ENCODE measurements at regions not wholly inside any gene's neighbourhood (a gene's known extent, or its start where the extent isn't known, plus 50 kb on each side); places are given as distances from the start of the nearest gene placed in this dataset.

DNA sequence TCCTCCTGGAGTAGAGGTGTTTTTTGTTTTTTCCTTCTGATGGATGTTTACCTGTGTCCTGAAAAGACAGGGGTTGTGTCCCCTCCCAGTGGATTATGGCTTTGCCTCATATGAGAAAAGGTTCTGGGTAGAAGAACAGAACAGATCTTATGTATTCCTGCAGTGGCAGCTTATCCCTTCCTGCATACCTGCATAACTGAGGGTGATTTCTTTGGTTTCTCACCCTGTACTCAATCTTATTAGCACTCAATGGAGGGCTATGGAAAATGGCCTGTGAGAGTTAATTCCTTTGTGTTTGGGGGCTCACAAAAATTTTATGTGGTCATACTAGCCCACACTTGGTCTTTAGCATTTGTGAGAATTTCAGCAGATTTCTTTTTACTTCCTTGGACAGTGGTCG is 482.0 kb upstream of the ONECUT1 start:
- Histone ChIP-seq H3K4me1 (ENCODE audit: insufficient read depth, low read length) (no peaks in the 10 kb centered on the region), H3K36me3 (ENCODE audit: insufficient read depth, low read length) (no peaks in the 10 kb centered on the region), H3K9me3 (ENCODE audit: low read length) (no peaks in the 10 kb centered on the region), H3K4me3 (ENCODE audit: low read length) (no peak overlapping the region), H3K27ac (ENCODE audit: low read depth, low read length) (no peak overlapping the region), H3K27me3 (ENCODE audit: insufficient read depth, low read length, poor library complexity, severe bottlenecking) (no peaks in the 10 kb centered on the region)
- ChIA-PET POLR2A (no interaction called here), CTCF (no interaction called here)
- Mint-ChIP-seq H3K27me3 (no peaks in the 10 kb centered on the region), H3K27ac (no peak overlapping the region), H3K36me3 (no peaks in the 10 kb centered on the region), H3K4me1 (no peaks in the 10 kb centered on the region), H3K4me3 (no peak overlapping the region), H3K9me3 (peaks cover 0 to 7% (median 4%) of the 10 kb centered on the region in 5 donors)
- DNase-seq: no peak

DNA sequence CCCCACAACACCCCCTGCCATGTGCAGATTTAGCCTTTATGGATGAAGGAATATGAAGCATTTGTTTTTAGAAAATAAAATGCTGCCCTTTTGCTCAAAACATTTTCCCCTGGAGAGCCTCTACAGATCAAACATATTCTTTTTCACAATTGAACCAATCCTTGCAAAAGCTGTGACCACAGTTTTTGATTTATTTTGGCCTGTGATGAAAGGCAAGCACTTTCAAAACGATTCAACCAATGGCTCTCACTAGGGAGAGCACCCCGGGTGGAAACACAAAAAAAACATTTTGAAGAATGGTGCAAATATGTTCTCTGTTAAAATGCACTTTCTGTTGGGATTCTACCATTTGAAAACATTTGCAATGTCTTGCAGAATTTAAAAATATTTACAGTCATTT is 476.0 kb upstream of the ONECUT1 start:
- no peaks in the 10 kb centered on the region for H3K36me3 ChIP-seq (ENCODE audit: insufficient read depth, low read length)
- peaks cover 0 to 4% (median 0%) of the 10 kb centered on the region in 5 donors for H3K9me3 Mint-ChIP-seq
- no peaks in the 10 kb centered on the region for H3K27me3 ChIP-seq (ENCODE audit: insufficient read depth, low read length, poor library complexity, severe bottlenecking)
- ChIA-PET CTCF (no interaction called here), POLR2A (no interaction called here)
- H3K4me1 Mint-ChIP-seq: no peaks in the 10 kb centered on the region
- no peak overlapping the region for H3K4me3 ChIP-seq (ENCODE audit: low read length)
- no peak overlapping the region for H3K27ac Mint-ChIP-seq
- DNase-seq: no peak
- no peaks in the 10 kb centered on the region for H3K9me3 ChIP-seq (ENCODE audit: low read length)
- no peak overlapping the region for H3K27ac ChIP-seq (ENCODE audit: low read depth, low read length)
- H3K4me1 ChIP-seq (ENCODE audit: insufficient read depth, low read length): no peaks in the 10 kb centered on the region
- H3K36me3 Mint-ChIP-seq: no peaks in the 10 kb centered on the region
- H3K27me3 Mint-ChIP-seq: no peaks in the 10 kb centered on the region
- no peak overlapping the region for H3K4me3 Mint-ChIP-seq

DNA sequence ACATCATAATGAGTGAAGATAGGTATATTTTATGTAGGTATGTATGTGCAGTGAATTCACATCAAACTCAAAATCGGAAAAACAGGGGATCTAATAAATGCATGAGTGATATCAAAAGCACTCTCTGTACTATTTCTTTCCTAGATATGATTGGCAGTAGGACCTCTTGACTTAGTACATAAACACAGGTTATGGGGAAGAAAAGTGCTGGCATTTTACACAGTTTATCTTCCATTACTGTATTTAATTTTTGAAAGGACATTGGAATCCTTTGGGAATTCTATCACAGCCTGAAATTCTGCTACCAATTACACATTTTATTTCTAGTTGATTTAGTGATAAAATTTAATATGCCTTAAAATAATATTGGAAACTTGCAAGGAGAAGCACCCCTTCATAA is 470.5 kb upstream of the ONECUT1 start:
- Mint-ChIP-seq H3K9me3 (no peaks in the 10 kb centered on the region), H3K4me3 (no peak overlapping the region), H3K27me3 (no peaks in the 10 kb centered on the region), H3K36me3 (no peaks in the 10 kb centered on the region), H3K4me1 (no peaks in the 10 kb centered on the region), H3K27ac (no peak overlapping the region)
- Histone ChIP-seq H3K4me1 (ENCODE audit: insufficient read depth, low read length) (no peaks in the 10 kb centered on the region), H3K9me3 (ENCODE audit: low read length) (no peaks in the 10 kb centered on the region), H3K36me3 (ENCODE audit: insufficient read depth, low read length) (no peaks in the 10 kb centered on the region), H3K27me3 (ENCODE audit: insufficient read depth, low read length, poor library complexity, severe bottlenecking) (no peaks in the 10 kb centered on the region), H3K27ac (ENCODE audit: low read depth, low read length) (no peak overlapping the region), H3K4me3 (ENCODE audit: low read length) (no peak overlapping the region)
- ChIA-PET CTCF (no interaction called here), POLR2A (no interaction called here)
- no peak for DNase-seq

DNA sequence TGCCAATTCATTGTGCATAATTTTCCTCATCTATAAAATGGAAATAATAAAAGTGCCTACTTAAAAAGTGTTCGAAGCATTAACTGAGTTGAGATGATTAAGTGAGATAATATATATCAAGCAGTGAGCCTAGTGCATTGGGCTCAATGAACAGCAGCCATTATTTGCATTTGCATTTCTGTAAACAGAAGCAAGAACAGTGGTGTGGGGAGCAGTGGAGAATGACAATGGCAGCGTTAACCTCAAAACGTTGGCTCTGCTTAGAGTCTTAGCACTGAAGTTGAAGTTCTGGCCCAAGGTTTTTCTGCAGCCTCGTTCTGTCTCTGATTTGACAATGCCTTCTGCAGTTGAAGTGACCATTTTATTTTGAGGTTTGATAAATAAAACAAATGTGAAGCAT is 466.3 kb upstream of the ONECUT1 start:
- H3K4me3 ChIP-seq (ENCODE audit: low read length): no peak overlapping the region
- no peak overlapping the region for H3K27ac ChIP-seq (ENCODE audit: low read depth, low read length)
- H3K4me1 ChIP-seq (ENCODE audit: insufficient read depth, low read length): no peaks in the 10 kb centered on the region
- no peak for DNase-seq
- H3K9me3 ChIP-seq (ENCODE audit: low read length): no peaks in the 10 kb centered on the region
- H3K36me3 ChIP-seq (ENCODE audit: insufficient read depth, low read length): no peaks in the 10 kb centered on the region
- Mint-ChIP-seq H3K4me1 (no peaks in the 10 kb centered on the region), H3K9me3 (peaks cover 0 to 7% (median 0%) of the 10 kb centered on the region in 5 donors), H3K27ac (no peak overlapping the region), H3K27me3 (no peaks in the 10 kb centered on the region), H3K36me3 (no peaks in the 10 kb centered on the region), H3K4me3 (no peak overlapping the region)
- POLR2A ChIA-PET: no interaction called here
- CTCF ChIA-PET: no interaction called here
- no peaks in the 10 kb centered on the region for H3K27me3 ChIP-seq (ENCODE audit: insufficient read depth, low read length, poor library complexity, severe bottlenecking)

DNA sequence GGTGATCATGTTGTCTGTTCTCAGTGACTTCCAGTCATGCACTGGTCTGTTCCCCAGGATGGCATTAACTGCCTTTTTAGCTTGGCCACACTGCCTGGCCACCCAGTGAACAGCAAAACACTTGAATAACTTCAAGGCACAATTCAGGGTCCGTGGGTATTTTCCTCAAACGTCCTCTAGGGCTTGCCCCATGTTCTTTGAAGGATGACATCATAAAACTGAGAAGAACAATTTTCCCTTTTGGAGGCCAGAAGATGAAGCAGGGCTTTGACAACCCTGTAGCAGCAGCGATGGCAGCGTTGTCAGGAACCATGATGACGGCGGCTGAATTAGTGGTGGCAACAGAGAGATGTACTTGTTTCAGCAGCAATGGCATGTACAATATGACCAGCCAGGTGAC is 465.9 kb upstream of the ONECUT1 start:
- Mint-ChIP-seq H3K4me3 (no peak overlapping the region), H3K27me3 (no peaks in the 10 kb centered on the region), H3K9me3 (peaks cover 0 to 7% (median 0%) of the 10 kb centered on the region in 5 donors), H3K27ac (no peak overlapping the region), H3K36me3 (no peaks in the 10 kb centered on the region), H3K4me1 (no peaks in the 10 kb centered on the region)
- no peaks in the 10 kb centered on the region for H3K4me1 ChIP-seq (ENCODE audit: insufficient read depth, low read length)
- H3K4me3 ChIP-seq (ENCODE audit: low read length): no peak overlapping the region
- H3K27me3 ChIP-seq (ENCODE audit: insufficient read depth, low read length, poor library complexity, severe bottlenecking): no peaks in the 10 kb centered on the region
- DNase-seq: no peak
- H3K27ac ChIP-seq (ENCODE audit: low read depth, low read length): no peak overlapping the region
- no peaks in the 10 kb centered on the region for H3K9me3 ChIP-seq (ENCODE audit: low read length)
- ChIA-PET POLR2A (no interaction called here), CTCF (no interaction called here)
- H3K36me3 ChIP-seq (ENCODE audit: insufficient read depth, low read length): no peaks in the 10 kb centered on the region

DNA sequence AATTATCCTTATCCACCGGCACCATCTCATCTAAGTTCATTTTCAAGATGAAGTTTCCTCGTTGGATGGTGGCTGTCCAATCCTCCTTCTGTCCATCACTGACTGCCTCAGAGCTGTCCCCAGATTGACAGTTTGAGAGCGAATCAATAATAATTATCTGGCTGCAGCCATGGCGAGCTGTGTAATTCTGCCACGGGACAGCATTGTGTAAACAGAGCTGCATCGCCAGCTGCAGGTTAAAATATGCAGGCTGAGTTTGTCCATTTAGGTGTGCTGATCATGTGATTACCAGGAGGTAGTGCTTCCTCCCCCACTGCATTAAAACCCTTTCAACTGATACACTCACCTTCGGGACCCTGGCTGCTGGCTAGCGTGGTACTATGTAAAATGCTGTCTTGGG is 461.9 kb upstream of the ONECUT1 start:
- POLR2A ChIA-PET: no interaction called here
- H3K27ac Mint-ChIP-seq: no peak overlapping the region

DNA sequence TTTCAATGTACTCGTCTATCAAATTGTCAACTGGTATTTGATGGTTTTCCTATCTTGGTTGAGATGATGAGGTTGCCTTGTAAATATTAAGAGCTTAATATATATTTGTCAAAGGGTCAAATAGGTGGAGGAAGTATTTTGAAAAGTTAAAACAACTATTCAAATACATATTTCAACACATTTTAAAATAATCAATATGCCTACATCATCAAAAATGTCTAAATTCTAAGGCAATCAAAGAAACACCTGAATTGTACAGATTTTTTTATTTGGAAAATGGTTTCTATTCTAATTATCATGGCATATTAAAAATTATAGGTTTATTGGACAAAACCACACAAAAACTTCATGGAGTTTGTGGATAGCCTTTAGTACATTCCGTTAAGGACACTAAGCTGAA is 461.4 kb upstream of the ONECUT1 start:
- Histone ChIP-seq H3K4me1 (ENCODE audit: insufficient read depth, low read length) (no peaks in the 10 kb centered on the region), H3K4me3 (ENCODE audit: low read length) (no peak overlapping the region), H3K9me3 (ENCODE audit: low read length) (no peaks in the 10 kb centered on the region), H3K27ac (ENCODE audit: low read depth, low read length) (no peak overlapping the region), H3K27me3 (ENCODE audit: insufficient read depth, low read length, poor library complexity, severe bottlenecking) (no peaks in the 10 kb centered on the region), H3K36me3 (ENCODE audit: insufficient read depth, low read length) (no peaks in the 10 kb centered on the region)
- Mint-ChIP-seq H3K36me3 (no peaks in the 10 kb centered on the region), H3K4me3 (no peak overlapping the region), H3K9me3 (peaks cover 0 to 11% (median 0%) of the 10 kb centered on the region in 5 donors), H3K27ac (no peak overlapping the region), H3K4me1 (no peaks in the 10 kb centered on the region), H3K27me3 (no peaks in the 10 kb centered on the region)
- CTCF ChIA-PET: no interaction called here
- POLR2A ChIA-PET: no interaction called here
- DNase-seq: no peak

More for the DNA sequence above, 461.9 kb upstream of the ONECUT1 start:
- no peak overlapping the region for H3K4me3 ChIP-seq (ENCODE audit: low read length)
- H3K27me3 ChIP-seq (ENCODE audit: insufficient read depth, low read length, poor library complexity, severe bottlenecking): no peaks in the 10 kb centered on the region
- Mint-ChIP-seq H3K9me3 (peaks cover 0 to 10% (median 0%) of the 10 kb centered on the region in 5 donors), H3K36me3 (no peaks in the 10 kb centered on the region), H3K27me3 (no peaks in the 10 kb centered on the region), H3K4me1 (no peaks in the 10 kb centered on the region), H3K4me3 (no peak overlapping the region)
- no peaks in the 10 kb centered on the region for H3K4me1 ChIP-seq (ENCODE audit: insufficient read depth, low read length)
- CTCF ChIA-PET: no interaction called here
- H3K9me3 ChIP-seq (ENCODE audit: low read length): no peaks in the 10 kb centered on the region
- H3K27ac ChIP-seq (ENCODE audit: low read depth, low read length): no peak overlapping the region
- no peaks in the 10 kb centered on the region for H3K36me3 ChIP-seq (ENCODE audit: insufficient read depth, low read length)
- no peak for DNase-seq

DNA sequence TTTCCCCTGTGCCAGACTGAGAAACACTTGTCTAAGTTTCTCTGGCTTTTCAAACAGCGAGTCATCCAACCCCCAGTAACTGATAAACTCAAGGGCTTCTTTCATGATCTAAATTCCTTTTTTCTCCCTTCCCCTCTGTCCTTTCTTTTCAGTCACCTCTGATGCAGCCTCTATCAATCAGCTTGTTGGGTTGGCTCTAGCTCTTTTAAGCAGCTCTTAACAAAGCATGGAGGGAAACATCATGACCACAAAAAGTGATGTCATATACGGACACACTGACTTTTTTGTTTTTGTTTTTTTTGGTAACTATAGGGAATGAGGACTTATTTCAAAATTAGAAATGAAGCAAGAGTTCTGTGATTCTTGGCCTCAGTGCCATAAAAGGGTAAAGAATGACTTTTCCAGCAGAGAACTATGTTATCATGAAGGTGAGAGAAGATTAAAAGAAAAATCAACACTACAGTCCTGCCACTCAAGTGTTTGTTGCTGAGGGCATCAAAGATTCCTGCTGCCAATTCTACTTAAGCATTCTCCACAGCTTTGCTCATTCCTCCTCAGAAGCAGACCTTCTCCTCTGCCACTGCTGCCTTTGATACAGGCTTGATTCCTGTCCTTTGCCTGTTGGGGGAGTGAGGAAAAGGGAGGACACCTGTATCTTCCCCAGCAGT is 457.0 kb upstream of the ONECUT1 start:
- POLR2A ChIA-PET: no interaction called here
- no peaks in the 10 kb centered on the region for H3K27me3 Mint-ChIP-seq

DNA sequence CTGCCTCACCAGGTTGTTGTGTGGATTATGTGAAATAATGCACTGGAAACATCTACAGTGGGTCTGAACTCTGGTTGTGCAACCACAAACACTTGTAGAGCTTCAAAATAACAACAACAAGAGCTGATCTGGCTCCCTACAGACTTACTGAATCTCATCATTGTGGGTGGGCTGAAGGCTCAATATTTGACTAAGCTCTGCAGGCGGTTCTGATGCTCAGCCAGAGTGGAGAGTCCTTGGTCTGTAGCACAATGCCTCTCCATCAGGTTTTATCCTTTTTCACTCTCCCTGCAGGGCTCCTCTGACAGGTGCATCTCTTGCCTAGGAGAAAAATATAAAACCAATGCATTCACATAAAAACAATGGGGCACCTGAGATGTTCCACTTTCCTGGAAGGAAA is 456.3 kb upstream of the ONECUT1 start:
- no peak overlapping the region for H3K27ac ChIP-seq (ENCODE audit: low read depth, low read length)
- H3K36me3 ChIP-seq (ENCODE audit: insufficient read depth, low read length): no peaks in the 10 kb centered on the region
- H3K27me3 ChIP-seq (ENCODE audit: insufficient read depth, low read length, poor library complexity, severe bottlenecking): no peaks in the 10 kb centered on the region
- no peak overlapping the region for H3K4me3 Mint-ChIP-seq
- no peaks in the 10 kb centered on the region for H3K4me1 Mint-ChIP-seq
- no peak for DNase-seq
- H3K27ac Mint-ChIP-seq: no peak overlapping the region
- CTCF ChIA-PET: no interaction called here
- no peaks in the 10 kb centered on the region for H3K27me3 Mint-ChIP-seq
- H3K4me1 ChIP-seq (ENCODE audit: insufficient read depth, low read length): no peaks in the 10 kb centered on the region
- H3K4me3 ChIP-seq (ENCODE audit: low read length): no peak overlapping the region
- POLR2A ChIA-PET: no interaction called here
- H3K36me3 Mint-ChIP-seq: no peaks in the 10 kb centered on the region
- peaks cover 0 to 5% (median 0%) of the 10 kb centered on the region in 5 donors for H3K9me3 Mint-ChIP-seq
- no peaks in the 10 kb centered on the region for H3K9me3 ChIP-seq (ENCODE audit: low read length)

More for the DNA sequence above, 457.0 kb upstream of the ONECUT1 start:
- CTCF ChIA-PET: no interaction called here
- no peaks in the 10 kb centered on the region for H3K36me3 ChIP-seq (ENCODE audit: insufficient read depth, low read length)
- no peaks in the 10 kb centered on the region for H3K36me3 Mint-ChIP-seq
- no peaks in the 10 kb centered on the region for H3K9me3 ChIP-seq (ENCODE audit: low read length)
- no peaks in the 10 kb centered on the region for H3K4me1 Mint-ChIP-seq
- no peak for DNase-seq
- no peak overlapping the region for H3K27ac ChIP-seq (ENCODE audit: low read depth, low read length)
- H3K4me3 Mint-ChIP-seq: no peak overlapping the region
- no peak overlapping the region for H3K4me3 ChIP-seq (ENCODE audit: low read length)
- no peak overlapping the region for H3K27ac Mint-ChIP-seq
- no peaks in the 10 kb centered on the region for H3K27me3 ChIP-seq (ENCODE audit: insufficient read depth, low read length, poor library complexity, severe bottlenecking)
- no peaks in the 10 kb centered on the region for H3K4me1 ChIP-seq (ENCODE audit: insufficient read depth, low read length)
- H3K9me3 Mint-ChIP-seq: peaks cover 0 to 5% (median 0%) of the 10 kb centered on the region in 5 donors

Data from CD8-positive, alpha-beta memory T cell (primary cell).